ENCODE measurements at regions not wholly inside any gene's neighbourhood (a gene's known extent, or its start where the extent isn't known, plus 50 kb on each side); places are given as distances from the start of the nearest gene placed in this dataset.

GRCh38 chr2:145849466-145849865 is 1329.5 kb upstream of the ZEB2 start:
- TF ChIP-seq REST (IDR thresholded peaks at IDR 0.05; ENCODE audit: insufficient replicate concordance, low read depth) (no peak), GABPA (IDR thresholded peaks at IDR 0.05; ENCODE audit: low read depth) (no peak)
- H3K27me3 ChIP-seq (ENCODE audit: insufficient read depth, poor library complexity, severe bottlenecking) = no peaks in the 10 kb centered on the region
- no peak overlapping the region for H3K27ac ChIP-seq (replicated peaks)
- DNase-seq (ENCODE audit: low read depth in 1 of 2, low spot score in 1 of 2) = no peak
- H3K4me3 ChIP-seq (replicated peaks; ENCODE audit: insufficient read depth, low read length) = no peak overlapping the region

- Histone ChIP-seq H3K27ac (replicated peaks) (no peak overlapping the region), H3K27me3 (ENCODE audit: insufficient read depth, poor library complexity, severe bottlenecking) (no peaks in the 10 kb centered on the region), H3K4me3 (replicated peaks; ENCODE audit: insufficient read depth, low read length) (no peak overlapping the region)
- DNase-seq (ENCODE audit: low read depth in 1 of 2, low spot score in 1 of 2) = no peak
- TF ChIP-seq GABPA (IDR thresholded peaks at IDR 0.05; ENCODE audit: low read depth) = no peak
- TF ChIP-seq POLR2AphosphoS5 (IDR thresholded peaks at IDR 0.05; ENCODE audit: low read depth) = no peak
- TF ChIP-seq CTCF (IDR thresholded peaks at IDR 0.05; ENCODE audit: insufficient read depth, low read length) = no peak
- TF ChIP-seq REST (IDR thresholded peaks at IDR 0.05; ENCODE audit: insufficient replicate concordance, low read depth) = no peak
- no peak for TF ChIP-seq SPI1 (IDR thresholded peaks at IDR 0.05; ENCODE audit: borderline replicate concordance, low read depth)
Observed at GRCh38 chr2:145846982-145847381, 1327.1 kb upstream of the ZEB2 start.

GRCh38 chr2:145845923-145846322 is 1326.0 kb upstream of the ZEB2 start:
- Histone ChIP-seq H3K4me3 (replicated peaks; ENCODE audit: insufficient read depth, low read length) (no peak overlapping the region), H3K27me3 (ENCODE audit: insufficient read depth, poor library complexity, severe bottlenecking) (no peaks in the 10 kb centered on the region), H3K27ac (replicated peaks) (no peak overlapping the region)
- no peak for DNase-seq (ENCODE audit: low read depth in 1 of 2, low spot score in 1 of 2)
- TF ChIP-seq GABPA (IDR thresholded peaks at IDR 0.05; ENCODE audit: low read depth) = no peak
- no peak for TF ChIP-seq SPI1 (IDR thresholded peaks at IDR 0.05; ENCODE audit: borderline replicate concordance, low read depth)
- TF ChIP-seq REST (IDR thresholded peaks at IDR 0.05; ENCODE audit: insufficient replicate concordance, low read depth) = no peak
- no peak for TF ChIP-seq CTCF (IDR thresholded peaks at IDR 0.05; ENCODE audit: insufficient read depth, low read length)
- TF ChIP-seq POLR2AphosphoS5 (IDR thresholded peaks at IDR 0.05; ENCODE audit: low read depth) = no peak

Data from HL-60 (cell line).